Astrocyte (in vitro differentiated cells and primary cell): ENCODE measurements at regions not wholly inside any gene's neighbourhood (a gene's known extent, or its start where the extent isn't known, plus 50 kb on each side); places are given as distances from the start of the nearest gene placed in this dataset.

Source experiments
- DNase-seq: peaks from one replicate; pipeline ENCODE4 v3.0.0-alpha.2; 2010; ENCODE audit warnings: low read depth
- FAIRE-seq: peaks from 2 replicates; lab custom pipeline; 2011; peaks lifted over from hg19 to GRCh38; lab: Jason Lieb, UNC
- H2AFZ ChIP-seq: 2 replicates; pipeline ENCODE4 v1.6.0; 2012; ENCODE audit warnings: low read depth, low read length, inconsistent platforms
- H3K27ac ChIP-seq: 2 replicates; pipeline ENCODE4 v1.5.1; 2011; ENCODE audit warnings: low read depth, low read length, inconsistent platforms
- H3K27me3 ChIP-seq: 2 replicates; pipeline ENCODE4 v1.6.0; 2011; ENCODE audit warnings: low read length, inconsistent platforms; ENCODE audit not compliant: insufficient read depth
- H3K36me3 ChIP-seq: 2 replicates; pipeline ENCODE4 v1.5.1; 2011; ENCODE audit warnings: low read length, inconsistent platforms; ENCODE audit not compliant: insufficient read depth
- H3K4me1 ChIP-seq: 2 replicates; pipeline ENCODE4 v1.5.1; 2011; ENCODE audit warnings: low read length, inconsistent platforms; ENCODE audit not compliant: insufficient read depth
- H3K4me2 ChIP-seq: 2 replicates; pipeline ENCODE4 v1.6.0; 2012; ENCODE audit warnings: low read length, inconsistent platforms
- H3K4me3 ChIP-seq: 2 replicates; pipeline ENCODE4 v1.5.1; 2011; ENCODE audit warnings: low read depth, mild to moderate bottlenecking, low read length, inconsistent platforms; ENCODE audit not compliant: insufficient read depth
- H3K79me2 ChIP-seq: 2 replicates; pipeline ENCODE4 v1.6.0; 2012; ENCODE audit warnings: mild to moderate bottlenecking, low read length, inconsistent platforms; ENCODE audit not compliant: insufficient read depth
- H3K9ac ChIP-seq: 2 replicates; pipeline ENCODE4 v1.6.0; 2012; ENCODE audit warnings: mild to moderate bottlenecking, low read length, inconsistent platforms
- H3K9me3 ChIP-seq: 2 replicates; pipeline ENCODE4 v1.5.1; 2012; ENCODE audit warnings: low read depth, mild to moderate bottlenecking, low read length, inconsistent platforms; ENCODE audit not compliant: insufficient read depth
- H4K20me1 ChIP-seq: 2 replicates; pipeline ENCODE4 v1.6.0; 2012; ENCODE audit warnings: low read length, inconsistent platforms; ENCODE audit not compliant: insufficient read depth
- H3K27ac Mint-ChIP-seq: one replicate; pipeline ENCODE4 v1.8.0; 2021; ENCODE audit warnings: mild to moderate bottlenecking, mixed read lengths; ENCODE audit not compliant: unreplicated experiment
- H3K27me3 Mint-ChIP-seq: one replicate; pipeline ENCODE4 v1.8.0; 2021; ENCODE audit warnings: low read depth, mixed read lengths; ENCODE audit not compliant: unreplicated experiment
- H3K36me3 Mint-ChIP-seq: one replicate; pipeline ENCODE4 v1.8.0; 2021; ENCODE audit warnings: low read depth, mixed read lengths; ENCODE audit not compliant: unreplicated experiment
- H3K4me1 Mint-ChIP-seq: one replicate; pipeline ENCODE4 v1.8.0; 2021; ENCODE audit warnings: low read depth, mixed read lengths; ENCODE audit not compliant: unreplicated experiment
- H3K4me3 Mint-ChIP-seq: one replicate; pipeline ENCODE4 v1.8.0; 2021; ENCODE audit warnings: mild to moderate bottlenecking, moderate library complexity, mixed read lengths; ENCODE audit not compliant: unreplicated experiment
- H3K9me3 Mint-ChIP-seq: one replicate; pipeline ENCODE4 v1.8.0; 2021; ENCODE audit warnings: mild to moderate bottlenecking, mixed read lengths; ENCODE audit not compliant: unreplicated experiment
- CTCF ChIP-seq: IDR thresholded peaks from 2 replicates; pipeline ENCODE4 v1.5.1; 2011; ENCODE audit warnings: low read depth, mild to moderate bottlenecking, inconsistent platforms, low read length, moderate library complexity; ENCODE audit not compliant: insufficient read depth
- EZH2 ChIP-seq: IDR thresholded peaks from 2 replicates; pipeline ENCODE4 v1.6.1; 2012; ENCODE audit warnings: mild to moderate bottlenecking, low read length, inconsistent platforms; ENCODE audit not compliant: insufficient read depth

GRCh38 chr4:144578681-144579080 is 67.3 kb upstream of the HHIP start:
- no peak for TF ChIP-seq CTCF
- TF ChIP-seq EZH2, result no peak
- Mint-ChIP-seq H3K27ac (peak overlapping the region; percentile 41), H3K27me3 (peaks cover 2% of the 10 kb centered on the region), H3K9me3 (no peaks in the 10 kb centered on the region), H3K4me1 (peaks cover 2% of the 10 kb centered on the region), H3K36me3 (no peaks in the 10 kb centered on the region), H3K4me3 (no peak overlapping the region)
- Histone ChIP-seq H4K20me1 (no peaks in the 10 kb centered on the region), H3K27ac (peak overlapping the region; percentile 83), H3K27me3 (no peaks in the 10 kb centered on the region), H3K9me3 (no peaks in the 10 kb centered on the region), H3K36me3 (no peaks in the 10 kb centered on the region), H3K79me2 (no peaks in the 10 kb centered on the region), H3K9ac (peak overlapping the region; percentile 39), H3K4me3 (no peak overlapping the region), H3K4me2 (peak overlapping the region; percentile 31), H3K4me1 (peaks cover 49% of the 10 kb centered on the region), H2AFZ (no peak overlapping the region)
- FAIRE-seq, result peak; percentile 26
- DNase-seq, result peak; percentile 53

DNA sequence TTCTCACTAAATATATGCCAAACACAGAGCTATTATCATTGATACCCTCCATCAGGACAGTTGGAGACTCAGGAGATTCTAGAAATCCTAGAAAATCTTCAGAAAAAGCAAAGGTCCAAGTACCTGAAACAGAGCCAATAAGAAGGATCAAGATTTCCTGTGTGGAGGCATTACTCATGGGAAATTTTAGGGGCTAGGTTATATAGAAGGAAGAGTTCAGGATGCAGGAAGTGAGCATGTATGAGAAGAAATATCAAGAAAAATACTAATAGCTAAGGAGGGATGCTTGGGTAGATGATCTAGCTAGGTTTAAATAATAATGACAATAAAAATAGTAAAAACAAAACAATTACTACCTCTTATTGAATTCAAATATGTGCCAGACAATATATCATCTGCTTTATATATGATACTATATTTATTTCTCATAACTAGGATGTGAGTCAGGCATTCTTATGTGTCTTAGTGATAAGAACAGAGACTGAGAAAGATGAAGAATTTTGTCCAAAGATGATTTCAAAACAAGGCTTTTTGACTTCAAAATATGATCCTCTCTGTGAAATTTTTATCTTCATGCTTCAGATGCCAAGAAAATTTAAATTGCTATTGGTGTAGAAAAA is 66.4 kb upstream of the HHIP start:
- Mint-ChIP-seq H3K36me3 (no peaks in the 10 kb centered on the region), H3K9me3 (no peaks in the 10 kb centered on the region), H3K4me1 (peaks cover 2% of the 10 kb centered on the region), H3K27me3 (peaks cover 2% of the 10 kb centered on the region), H3K4me3 (no peak overlapping the region), H3K27ac (peak overlapping the region; percentile 54)
- H3K4me3 ChIP-seq, result no peak overlapping the region
- H4K20me1 ChIP-seq, result no peaks in the 10 kb centered on the region
- no peaks in the 10 kb centered on the region for H3K36me3 ChIP-seq
- no peaks in the 10 kb centered on the region for H3K27me3 ChIP-seq
- no peaks in the 10 kb centered on the region for H3K79me2 ChIP-seq
- no peak overlapping the region for H2AFZ ChIP-seq
- H3K9ac ChIP-seq, result peak overlapping the region; percentile 39
- H3K4me2 ChIP-seq, result peak overlapping the region; percentile 31
- peak overlapping the region; percentile 83 for H3K27ac ChIP-seq
- no peaks in the 10 kb centered on the region for H3K9me3 ChIP-seq
- TF ChIP-seq CTCF (no peak), EZH2 (no peak)
- FAIRE-seq (peak; percentile 69), DNase-seq (peak; percentile 61)
- H3K4me1 ChIP-seq, result peaks cover 56% of the 10 kb centered on the region

DNA sequence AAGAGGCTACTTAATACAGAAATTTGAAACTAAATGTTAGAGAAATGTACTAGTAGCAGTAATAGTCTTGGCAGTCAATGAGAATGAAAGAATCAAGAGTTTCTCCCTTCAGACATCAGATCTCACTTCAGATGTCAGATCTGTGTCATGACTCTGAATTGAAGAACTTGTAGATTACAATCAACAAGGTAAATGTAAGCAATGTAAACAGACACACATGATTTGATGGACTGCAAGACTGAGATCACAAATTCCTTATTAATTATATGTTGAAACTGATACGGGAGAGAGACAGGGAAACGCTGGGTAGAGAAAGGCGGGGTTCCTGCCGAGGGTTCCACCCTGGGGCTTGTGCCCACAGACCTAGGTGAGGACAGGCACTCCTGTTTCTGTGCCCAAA is 65.5 kb upstream of the HHIP start:
- Histone ChIP-seq H3K27ac (peak overlapping the region; percentile 83), H3K4me1 (peaks cover 56% of the 10 kb centered on the region), H3K27me3 (no peaks in the 10 kb centered on the region), H3K9ac (peak overlapping the region; percentile 12), H3K79me2 (no peaks in the 10 kb centered on the region), H3K4me3 (no peak overlapping the region), H3K4me2 (no peak overlapping the region), H2AFZ (no peak overlapping the region), H3K36me3 (no peaks in the 10 kb centered on the region), H3K9me3 (no peaks in the 10 kb centered on the region), H4K20me1 (no peaks in the 10 kb centered on the region)
- no peaks in the 10 kb centered on the region for H3K36me3 Mint-ChIP-seq
- H3K27me3 Mint-ChIP-seq, result peaks cover 2% of the 10 kb centered on the region
- no peak overlapping the region for H3K27ac Mint-ChIP-seq
- DNase-seq (no peak), FAIRE-seq (no peak)
- no peak for TF ChIP-seq CTCF
- no peak for TF ChIP-seq EZH2
- peaks cover 2% of the 10 kb centered on the region for H3K4me1 Mint-ChIP-seq
- H3K4me3 Mint-ChIP-seq, result no peak overlapping the region
- no peaks in the 10 kb centered on the region for H3K9me3 Mint-ChIP-seq
